ENCODE measurements at regions not wholly inside any gene's neighbourhood (a gene's known extent, or its start where the extent isn't known, plus 50 kb on each side); places are given as distances from the start of the nearest gene placed in this dataset.
A peak's percentile ranks its signal among the peaks of the same experiment; 100 is the strongest.

DNA sequence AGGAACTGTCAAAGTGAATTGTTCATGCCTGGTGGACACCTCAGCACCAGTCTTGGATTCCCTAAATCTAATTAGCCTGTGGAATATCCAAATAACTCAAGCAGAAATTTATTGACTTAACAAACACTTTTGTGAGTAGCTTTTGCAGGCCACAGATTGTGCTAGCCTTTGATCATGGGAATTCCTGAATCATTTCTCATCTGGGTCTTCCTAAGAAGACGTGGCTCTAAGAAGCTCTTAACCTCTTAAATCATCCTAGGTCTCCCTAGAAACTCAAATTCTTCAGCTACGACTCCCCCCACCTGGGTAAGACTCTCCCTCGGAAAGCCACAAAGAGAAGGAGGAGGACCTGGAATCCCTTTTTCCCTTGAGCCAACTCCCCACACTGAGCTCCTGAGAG lies 53.8 kb upstream of the PSEN2 start:
- Histone ChIP-seq H3K4me1 (ENCODE audit: insufficient read depth) (peaks cover 4% of the 10 kb centered on the region), H3K27ac (no peak overlapping the region), H3K27me3 (no peaks in the 10 kb centered on the region), H3K9me3 (no peaks in the 10 kb centered on the region), H3K36me3 (no peaks in the 10 kb centered on the region), H3K4me3 (no peak overlapping the region)
- DNase-seq, result no peak
- WGBS, 3 donors, result 63 to 80% (median 70%) methylated on average over 3 of the region's 3 CpGs
- TF ChIP-seq, protein P1, sequence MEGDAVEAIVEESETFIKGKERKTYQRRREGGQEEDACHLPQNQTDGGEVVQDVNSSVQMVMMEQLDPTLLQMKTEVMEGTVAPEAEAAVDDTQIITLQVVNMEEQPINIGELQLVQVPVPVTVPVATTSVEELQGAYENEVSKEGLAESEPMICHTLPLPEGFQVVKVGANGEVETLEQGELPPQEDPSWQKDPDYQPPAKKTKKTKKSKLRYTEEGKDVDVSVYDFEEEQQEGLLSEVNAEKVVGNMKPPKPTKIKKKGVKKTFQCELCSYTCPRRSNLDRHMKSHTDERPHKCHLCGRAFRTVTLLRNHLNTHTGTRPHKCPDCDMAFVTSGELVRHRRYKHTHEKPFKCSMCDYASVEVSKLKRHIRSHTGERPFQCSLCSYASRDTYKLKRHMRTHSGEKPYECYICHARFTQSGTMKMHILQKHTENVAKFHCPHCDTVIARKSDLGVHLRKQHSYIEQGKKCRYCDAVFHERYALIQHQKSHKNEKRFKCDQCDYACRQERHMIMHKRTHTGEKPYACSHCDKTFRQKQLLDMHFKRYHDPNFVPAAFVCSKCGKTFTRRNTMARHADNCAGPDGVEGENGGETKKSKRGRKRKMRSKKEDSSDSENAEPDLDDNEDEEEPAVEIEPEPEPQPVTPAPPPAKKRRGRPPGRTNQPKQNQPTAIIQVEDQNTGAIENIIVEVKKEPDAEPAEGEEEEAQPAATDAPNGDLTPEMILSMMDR (IDR thresholded peaks at IDR 0.05), result no peak
- no peak for TF ChIP-seq POLR2A (IDR thresholded peaks at IDR 0.05)
- TF ChIP-seq EP300 (IDR thresholded peaks at IDR 0.05), result no peak
- intact Hi-C loops (cut with DNase I), result no loop called here

DNA sequence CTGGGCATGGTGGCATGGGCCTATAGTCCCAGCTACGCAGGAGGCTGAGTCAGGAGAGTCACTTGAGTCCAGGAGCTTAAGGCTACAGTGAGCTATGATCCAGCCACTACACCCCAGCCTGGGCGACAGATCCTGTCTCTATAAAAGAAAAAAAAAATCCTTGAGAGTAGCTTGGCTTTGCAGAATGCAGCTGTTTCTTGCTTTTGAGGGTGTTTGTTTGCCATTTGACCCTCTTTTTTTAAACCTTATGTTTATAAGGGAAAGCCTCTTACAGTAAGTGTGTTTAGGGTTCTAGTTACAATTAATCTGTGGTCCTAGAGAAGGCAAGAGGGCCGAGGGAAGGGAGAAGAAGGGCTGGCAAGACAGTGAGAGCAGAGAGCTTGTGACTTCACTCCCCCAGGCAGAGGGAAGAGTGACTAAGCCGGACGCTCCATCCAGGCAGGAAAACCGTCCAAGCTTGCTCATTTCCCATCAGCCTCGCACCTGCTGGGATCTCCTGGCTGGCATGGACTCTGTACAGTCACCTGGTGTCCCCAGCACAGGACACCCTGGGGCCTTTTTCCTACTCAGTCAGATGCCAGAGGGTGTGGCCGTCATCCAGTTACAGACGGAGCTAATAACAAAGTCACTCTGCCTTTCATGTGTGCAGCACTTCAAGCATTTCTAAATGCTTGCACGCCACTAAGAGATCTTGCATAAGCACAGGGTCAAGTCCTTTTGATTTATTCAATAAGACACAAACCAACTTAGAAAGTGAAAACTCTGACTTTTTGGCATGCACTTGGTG lies 55.5 kb upstream of the PSEN2 start:
- H3K27me3 ChIP-seq, result no peaks in the 10 kb centered on the region
- no peak overlapping the region for H3K4me3 ChIP-seq
- TF ChIP-seq POLR2A (IDR thresholded peaks at IDR 0.05) (no peak), EP300 (IDR thresholded peaks at IDR 0.05) (peak; percentile 86)
- peak overlapping the region in 1 of 2 donors; percentile 59 for H3K27ac ChIP-seq
- H3K9me3 ChIP-seq, result no peaks in the 10 kb centered on the region
- H3K4me1 ChIP-seq (ENCODE audit: insufficient read depth), result peaks cover 2% of the 10 kb centered on the region
- 12 to 25% (median 16%) methylated on average over 10 of the region's 10 CpGs for WGBS, 3 donors
- DNase-seq, result peak in 4 of 5 donors; percentile 43 to 70 (median 59)
- intact Hi-C loops (cut with DNase I), result loop anchor here in 1 of 4 donors (5.0 kb wide), 1 partner anchor 1323 kb away; no protein-coding TSS in a partner anchor
- H3K36me3 ChIP-seq, result no peaks in the 10 kb centered on the region

DNA sequence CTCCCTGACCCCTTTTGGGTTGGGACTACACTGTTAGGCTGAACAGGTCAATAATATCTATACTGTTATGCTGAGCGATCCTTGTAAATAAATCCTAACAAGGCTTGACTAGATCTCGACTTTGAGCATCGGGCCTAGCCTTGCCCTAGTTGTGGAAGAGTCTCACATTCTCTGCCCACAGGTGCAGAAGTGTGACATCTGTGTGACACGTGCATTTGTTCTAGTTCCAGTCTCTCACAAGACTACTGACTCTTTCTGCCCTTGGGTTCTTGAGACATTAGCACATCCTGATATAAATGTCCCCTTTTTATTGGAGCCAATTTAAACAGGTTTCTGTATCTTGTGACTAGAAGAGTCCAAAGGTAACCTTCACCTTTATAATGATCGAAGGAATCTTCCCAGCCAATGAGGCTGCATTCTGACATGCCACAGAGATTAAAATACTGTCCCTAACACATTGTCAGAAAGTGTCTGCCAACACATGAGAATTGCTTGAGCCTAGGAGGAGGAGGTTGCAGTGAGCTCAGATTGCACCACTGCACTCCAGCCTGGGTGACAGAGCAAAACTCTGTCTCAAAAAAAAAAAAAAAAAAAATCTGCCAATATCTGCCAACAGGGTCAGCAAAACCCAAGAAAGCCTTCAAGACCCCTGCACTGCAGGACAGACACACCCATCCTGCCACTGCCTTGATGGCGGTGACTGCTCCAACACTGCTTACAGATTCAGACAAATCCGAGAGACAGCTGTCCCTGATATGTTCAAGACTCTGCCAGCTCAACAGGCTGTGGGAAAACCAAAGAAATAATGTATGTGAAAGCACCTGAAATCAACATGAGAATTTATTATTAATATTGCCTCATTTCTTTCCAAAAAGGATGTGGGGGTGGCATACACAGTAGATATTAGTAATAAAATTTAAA lies 56.5 kb upstream of the PSEN2 start:
- peaks cover 2% of the 10 kb centered on the region for H3K4me1 ChIP-seq (ENCODE audit: insufficient read depth)
- no peak for DNase-seq
- no peaks in the 10 kb centered on the region for H3K36me3 ChIP-seq
- WGBS, 3 donors, result 91 to 97% (median 92%) methylated on average over 7 of the region's 7 CpGs
- no peaks in the 10 kb centered on the region for H3K9me3 ChIP-seq
- H3K27ac ChIP-seq, result peak overlapping the region in 1 of 2 donors; percentile 59
- TF ChIP-seq POLR2A (IDR thresholded peaks at IDR 0.05) (no peak), EP300 (IDR thresholded peaks at IDR 0.05) (no peak)
- TF ChIP-seq, protein P1 (IDR thresholded peaks at IDR 0.05), result no peak
- intact Hi-C loops (cut with DNase I), result loop anchor here in 1 of 4 donors (5.0 kb wide), 1 partner anchor 1322 kb away; no protein-coding TSS in a partner anchor
- H3K27me3 ChIP-seq, result no peaks in the 10 kb centered on the region
- no peak overlapping the region for H3K4me3 ChIP-seq

DNA sequence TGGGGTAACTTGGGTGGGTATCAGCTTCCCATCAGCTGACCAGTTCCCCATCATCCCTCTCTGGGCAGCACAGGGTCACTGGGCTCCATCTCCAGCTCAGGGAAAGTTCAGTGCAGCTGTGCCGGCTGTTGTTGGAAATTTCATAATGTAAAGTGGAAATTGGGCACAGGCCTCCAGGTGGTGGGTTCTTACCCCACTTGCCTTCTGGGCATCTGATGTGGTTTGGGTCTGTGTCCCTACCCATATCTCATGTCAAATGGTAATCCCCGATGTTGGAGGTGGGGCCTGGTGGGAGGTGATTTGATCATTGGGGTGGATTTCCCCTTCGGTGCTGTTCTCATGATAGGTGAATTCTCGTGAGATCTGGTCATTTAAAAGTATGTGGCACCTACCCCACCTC lies 59.7 kb upstream of the PSEN2 start:
- no peak overlapping the region for H3K27ac ChIP-seq
- intact Hi-C loops (cut with DNase I), result loop anchor here in 2 of 4 donors (2.0 to 5.0 kb wide), 2 partner anchors 22 to 1318 kb away; no protein-coding TSS in a partner anchor
- TF ChIP-seq POLR2A (IDR thresholded peaks at IDR 0.05) (no peak), EP300 (IDR thresholded peaks at IDR 0.05) (no peak)
- TF ChIP-seq, protein P1 (IDR thresholded peaks at IDR 0.05), result no peak

More for the DNA sequence above, 59.7 kb upstream of the PSEN2 start:
- H3K9me3 ChIP-seq, result no peaks in the 10 kb centered on the region
- 95 to 99% (median 95%) methylated on average over 4 of the region's 4 CpGs for WGBS, 3 donors
- no peaks in the 10 kb centered on the region for H3K36me3 ChIP-seq
- DNase-seq, result no peak
- peaks cover 2% of the 10 kb centered on the region for H3K4me1 ChIP-seq (ENCODE audit: insufficient read depth)
- no peak overlapping the region for H3K4me3 ChIP-seq
- H3K27me3 ChIP-seq, result no peaks in the 10 kb centered on the region
